ENCODE measurements at regions not wholly inside any gene's neighbourhood (a gene's known extent, or its start where the extent isn't known, plus 50 kb on each side); places are given as distances from the start of the nearest gene placed in this dataset.

- peaks cover 0 to 15% of the 10 kb centered on the region in 2 donors for H3K9me3 ChIP-seq (replicated peaks in 1 of 2; ENCODE audit: control insufficient read depth in 1 of 2, insufficient read depth in 1 of 2, low read length in 2 of 2)
- no peaks in the 10 kb centered on the region for H4K20me1 ChIP-seq (ENCODE audit: insufficient read depth, low read length)
- Mint-ChIP-seq H3K4me3 (no peak overlapping the region), H3K36me3 (no peaks in the 10 kb centered on the region), H3K4me1 (no peaks in the 10 kb centered on the region), H3K27me3 (ENCODE audit: low read depth in 3 of 3) (no peaks in the 10 kb centered on the region), H3K9me3 (peaks cover 2 to 11% (median 5%) of the 10 kb centered on the region in 7 donors), H3K27ac (no peak overlapping the region)
- no peak overlapping the region for H3K27ac ChIP-seq (ENCODE audit: low read depth in 1 of 2, low read length in 2 of 2)
- H3K4me2 ChIP-seq (replicated peaks; ENCODE audit: extremely low read depth, low read length, poor library complexity, severe bottlenecking), result no peak overlapping the region
- no peak for DNase-seq
- no peaks in the 10 kb centered on the region for H3K4me1 ChIP-seq (ENCODE audit: control insufficient read depth in 1 of 2, insufficient read depth in 2 of 2, low read length in 2 of 2)
- no peaks in the 10 kb centered on the region for H3K27me3 ChIP-seq (ENCODE audit: control insufficient read depth in 2 of 2, insufficient read depth in 2 of 2, low read length in 2 of 2)
- intact Hi-C loops (cut with micrococcal nuclease), result no loop called here
- H3K36me3 ChIP-seq (replicated peaks in 1 of 2; ENCODE audit: control insufficient read depth in 1 of 2, insufficient read depth in 2 of 2, low read length in 2 of 2), result no peaks in the 10 kb centered on the region
- H3K79me2 ChIP-seq (ENCODE audit: insufficient read depth, low read length), result no peaks in the 10 kb centered on the region
- H3K9ac ChIP-seq (ENCODE audit: insufficient read depth, low read length, poor library complexity, severe bottlenecking), result no peak overlapping the region
- no peak overlapping the region for H2AFZ ChIP-seq (ENCODE audit: insufficient read depth, low read depth, low read length, poor library complexity, severe bottlenecking)
- no peak overlapping the region for H3K4me3 ChIP-seq (replicated peaks in 1 of 3; ENCODE audit: low read depth in 2 of 3, low read length in 3 of 3)
- TF ChIP-seq CTCF (IDR thresholded peaks at IDR 0.05), result no peak
- WGBS (ENCODE audit: insufficient coverage), result 47% methylated on average over 2 of the region's 5 CpGs
These were observed 185.6 kb upstream of the SYNPR start for GRCh38 chr3:63092515-63092914.

GRCh38 chr3:63094642-63095408 is 183.3 kb upstream of the SYNPR start:
- Mint-ChIP-seq H3K36me3 (no peaks in the 10 kb centered on the region), H3K4me3 (no peak overlapping the region), H3K27me3 (ENCODE audit: low read depth in 3 of 3) (no peaks in the 10 kb centered on the region), H3K4me1 (no peaks in the 10 kb centered on the region), H3K27ac (no peak overlapping the region), H3K9me3 (peaks cover 2 to 11% (median 5%) of the 10 kb centered on the region in 7 donors)
- H3K4me3 ChIP-seq (replicated peaks in 1 of 3; ENCODE audit: low read depth in 2 of 3, low read length in 3 of 3), result no peak overlapping the region
- peaks cover 0 to 16% of the 10 kb centered on the region in 2 donors for H3K9me3 ChIP-seq (replicated peaks in 1 of 2; ENCODE audit: control insufficient read depth in 1 of 2, insufficient read depth in 1 of 2, low read length in 2 of 2)
- H3K9ac ChIP-seq (ENCODE audit: insufficient read depth, low read length, poor library complexity, severe bottlenecking), result no peak overlapping the region
- no peak overlapping the region for H2AFZ ChIP-seq (ENCODE audit: insufficient read depth, low read depth, low read length, poor library complexity, severe bottlenecking)
- no peaks in the 10 kb centered on the region for H3K36me3 ChIP-seq (replicated peaks in 1 of 2; ENCODE audit: control insufficient read depth in 1 of 2, insufficient read depth in 2 of 2, low read length in 2 of 2)
- intact Hi-C loops (cut with micrococcal nuclease), result no loop called here
- DNase-seq, result no peak
- no peaks in the 10 kb centered on the region for H4K20me1 ChIP-seq (ENCODE audit: insufficient read depth, low read length)
- no peak for TF ChIP-seq CTCF (IDR thresholded peaks at IDR 0.05)
- no peaks in the 10 kb centered on the region for H3K4me1 ChIP-seq (ENCODE audit: control insufficient read depth in 1 of 2, insufficient read depth in 2 of 2, low read length in 2 of 2)
- no peak overlapping the region for H3K27ac ChIP-seq (ENCODE audit: low read depth in 1 of 2, low read length in 2 of 2)
- no peak overlapping the region for H3K4me2 ChIP-seq (replicated peaks; ENCODE audit: extremely low read depth, low read length, poor library complexity, severe bottlenecking)
- WGBS (ENCODE audit: insufficient coverage), result 67% methylated on average over 1 of the region's 4 CpGs
- H3K27me3 ChIP-seq (ENCODE audit: control insufficient read depth in 2 of 2, insufficient read depth in 2 of 2, low read length in 2 of 2), result no peaks in the 10 kb centered on the region
- H3K79me2 ChIP-seq (ENCODE audit: insufficient read depth, low read length), result no peaks in the 10 kb centered on the region

Data from CD14-positive monocyte (primary cell).